AG04449 (cell line): ENCODE measurements at regions not wholly inside any gene's neighbourhood (a gene's known extent, or its start where the extent isn't known, plus 50 kb on each side); places are given as distances from the start of the nearest gene placed in this dataset.

Source experiments
- CTCF ChIA-PET: fragments of 350-600 bp; formaldehyde crosslinking; extraction: SDS; loops from one replicate; lab custom pipeline; 2021; ENCODE audit warnings: antibody characterized with exemption; lab: Yijun Ruan, JAX
- POLR2A ChIA-PET: fragments of 400-600, 350-600 bp; formaldehyde crosslinking; extraction: SDS; loops from one replicate; lab custom pipeline; 2020; ENCODE audit warnings: antibody characterized with exemption, inconsistent platforms; lab: Yijun Ruan, JAX
- DNase-seq: peaks from one replicate; pipeline ENCODE4 v3.0.0-alpha.2; 2010; ENCODE audit warnings: low read depth, low spot score
- H3K4me3 ChIP-seq: 2 replicates; pipeline ENCODE4 v1.5.1; 2011; ENCODE audit warnings: low read depth, mild to moderate bottlenecking, control low read depth, low read length
- TF ChIP-seq, protein P1 (sequence below): IDR thresholded peaks from one replicate; pipeline ENCODE4 v1.5.1; 2011; ENCODE audit warnings: mild to moderate bottlenecking, moderate library complexity, low read length, control low read depth, inconsistent platforms; ENCODE audit not compliant: insufficient read depth; ENCODE audit errors: missing control alignments

- no peak for DNase-seq
- TF ChIP-seq, protein P1, sequence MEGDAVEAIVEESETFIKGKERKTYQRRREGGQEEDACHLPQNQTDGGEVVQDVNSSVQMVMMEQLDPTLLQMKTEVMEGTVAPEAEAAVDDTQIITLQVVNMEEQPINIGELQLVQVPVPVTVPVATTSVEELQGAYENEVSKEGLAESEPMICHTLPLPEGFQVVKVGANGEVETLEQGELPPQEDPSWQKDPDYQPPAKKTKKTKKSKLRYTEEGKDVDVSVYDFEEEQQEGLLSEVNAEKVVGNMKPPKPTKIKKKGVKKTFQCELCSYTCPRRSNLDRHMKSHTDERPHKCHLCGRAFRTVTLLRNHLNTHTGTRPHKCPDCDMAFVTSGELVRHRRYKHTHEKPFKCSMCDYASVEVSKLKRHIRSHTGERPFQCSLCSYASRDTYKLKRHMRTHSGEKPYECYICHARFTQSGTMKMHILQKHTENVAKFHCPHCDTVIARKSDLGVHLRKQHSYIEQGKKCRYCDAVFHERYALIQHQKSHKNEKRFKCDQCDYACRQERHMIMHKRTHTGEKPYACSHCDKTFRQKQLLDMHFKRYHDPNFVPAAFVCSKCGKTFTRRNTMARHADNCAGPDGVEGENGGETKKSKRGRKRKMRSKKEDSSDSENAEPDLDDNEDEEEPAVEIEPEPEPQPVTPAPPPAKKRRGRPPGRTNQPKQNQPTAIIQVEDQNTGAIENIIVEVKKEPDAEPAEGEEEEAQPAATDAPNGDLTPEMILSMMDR: no peak
- POLR2A ChIA-PET: no interaction called here
- CTCF ChIA-PET: interaction anchor here (1.0 to 1.5 kb wide), 2 partner anchors 9 to 11 kb away, joined by 3 to 4 read pairs; no protein-coding TSS in a partner anchor
- H3K4me3 ChIP-seq: no peak overlapping the region
These were observed 55.5 kb downstream of the PRR15 start for GRCh38 chr7:29619111-29619510.

- TF ChIP-seq, protein P1: no peak
- DNase-seq: no peak
- no peak overlapping the region for H3K4me3 ChIP-seq
- ChIA-PET CTCF (interaction anchor here (1.0 to 1.5 kb wide), 4 partner anchors 11 to 301 kb away, joined by 3 to 4 read pairs (median 4); no protein-coding TSS in a partner anchor), POLR2A (no interaction called here)
These were observed 56.4 kb downstream of the PRR15 start for GRCh38 chr7:29619848-29620555.

DNA sequence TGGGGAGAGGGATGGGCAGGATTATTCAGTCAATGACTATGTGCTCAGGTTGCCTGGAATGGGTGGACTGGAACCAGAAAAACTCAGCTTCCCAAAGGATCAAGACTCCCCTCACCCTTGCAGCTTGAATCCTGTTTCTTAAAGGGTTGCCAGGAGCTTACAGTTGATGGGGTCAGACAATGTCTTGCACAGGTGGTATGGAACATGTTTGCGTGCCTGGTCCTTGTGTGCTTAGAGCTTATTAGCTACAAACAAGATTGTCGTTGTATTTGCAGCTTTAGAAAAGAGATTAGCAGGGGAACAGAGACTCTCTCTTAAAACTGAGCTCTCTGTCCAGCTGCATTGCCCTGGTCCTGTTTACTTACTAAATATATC is 56.9 kb downstream of the PRR15 start:
- no peak for DNase-seq
- POLR2A ChIA-PET: no interaction called here
- CTCF ChIA-PET: interaction anchor here (1.0 to 1.3 kb wide), 3 partner anchors 11 to 301 kb away, joined by 3 to 4 read pairs (median 3); no protein-coding TSS in a partner anchor
- H3K4me3 ChIP-seq: no peak overlapping the region
- TF ChIP-seq, protein P1: no peak

DNA sequence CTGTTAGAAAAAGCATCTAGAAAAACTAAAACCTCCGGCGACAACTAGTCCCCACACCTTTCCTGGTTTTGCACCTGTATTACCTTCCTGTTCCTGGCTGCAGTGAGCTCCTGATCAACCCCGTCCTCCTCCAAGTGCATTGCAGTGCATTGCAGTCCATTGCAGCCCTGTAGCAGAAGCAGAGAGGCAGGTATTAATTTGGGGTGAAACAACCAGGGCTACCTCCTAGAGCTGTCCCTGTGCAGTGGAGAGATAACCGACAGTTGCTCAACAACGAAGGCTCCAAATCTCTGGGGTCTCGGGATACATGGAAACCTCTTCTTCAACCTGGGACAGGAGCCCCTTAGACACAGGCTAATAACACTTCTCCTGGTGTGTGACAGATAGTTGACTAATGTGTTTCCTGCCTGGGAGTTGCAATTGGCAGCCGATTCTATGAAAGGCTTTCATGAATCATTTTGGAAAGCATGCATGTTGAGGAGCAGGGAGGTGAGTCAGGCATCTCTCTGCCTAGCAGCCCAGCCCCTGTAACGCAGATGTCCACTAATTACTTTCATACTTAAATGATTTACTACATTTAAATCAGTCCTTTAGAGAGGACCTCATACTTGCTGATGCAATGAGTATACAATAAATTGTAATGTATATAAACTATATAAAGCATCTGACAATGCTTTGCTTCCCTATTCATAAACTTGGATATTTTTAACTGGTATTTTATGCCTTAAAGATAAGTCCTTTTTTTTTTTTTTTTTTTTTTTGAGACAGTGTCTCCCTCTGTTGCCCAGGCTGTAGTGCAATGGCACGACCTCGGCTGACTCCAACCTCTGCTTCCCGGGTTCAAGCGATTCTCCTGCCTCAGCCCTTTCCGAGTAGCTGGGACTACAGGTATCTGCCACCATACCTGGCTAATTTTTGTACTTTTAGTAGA is 59.0 kb downstream of the PRR15 start:
- TF ChIP-seq, protein P1: no peak
- CTCF ChIA-PET: interaction anchor here (1.9 to 2.7 kb wide), 2 partner anchors 10 to 12 kb away, joined by 5 to 26 read pairs; no protein-coding TSS in a partner anchor
- POLR2A ChIA-PET: no interaction called here
- H3K4me3 ChIP-seq: no peak overlapping the region
- DNase-seq: peak; percentile 90

DNA sequence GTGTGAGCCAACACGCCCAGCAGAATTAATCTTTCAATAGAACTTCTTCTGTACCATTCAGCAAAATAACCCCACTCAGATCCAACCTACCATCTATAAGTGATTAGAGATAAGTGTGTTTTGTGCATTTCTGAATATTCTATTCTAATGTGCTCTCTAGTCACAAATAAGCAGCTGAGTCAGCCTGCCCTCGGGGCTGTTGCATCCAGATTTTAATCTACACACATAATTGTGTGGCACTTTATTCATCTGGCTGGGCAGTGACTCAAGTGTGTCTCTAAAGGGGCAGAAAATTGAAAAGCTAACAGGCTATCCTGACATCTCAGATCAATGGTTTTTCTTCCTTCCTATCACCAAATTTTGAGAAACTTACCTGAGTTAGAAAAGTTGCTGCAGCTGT is 60.3 kb downstream of the PRR15 start:
- ChIA-PET POLR2A (no interaction called here), CTCF (interaction anchor here (0.6 to 2.7 kb wide), 4 partner anchors 11 to 487 kb away, joined by 3 to 26 read pairs (median 3); no protein-coding TSS in a partner anchor)
- DNase-seq: no peak
- H3K4me3 ChIP-seq: no peak overlapping the region
- TF ChIP-seq, protein P1: no peak

- TF ChIP-seq, protein P1: no peak
- no peak overlapping the region for H3K4me3 ChIP-seq
- DNase-seq: no peak
- CTCF ChIA-PET: interaction anchor here (1.9 to 2.2 kb wide), 2 partner anchors 9 to 12 kb away, joined by 8 to 10 read pairs; no protein-coding TSS in a partner anchor
- POLR2A ChIA-PET: no interaction called here
These were observed 63.1 kb downstream of the PRR15 start for GRCh38 chr7:29626730-29627129.
